Fibroblast of skin of right biceps (primary cell): ENCODE measurements at regions not wholly inside any gene's neighbourhood (a gene's known extent, or its start where the extent isn't known, plus 50 kb on each side); places are given as distances from the start of the nearest gene placed in this dataset.
"Not testable (repeated sequence)": the region's sequence is repeated elsewhere in the genome, so short reads cannot be mapped to it uniquely, and the experiment has no call there.

Experiments used
- DNase-seq: peaks from one replicate; pipeline ENCODE4 v3.0.0-alpha.2; 2013

GRCh38 chr9:42239445-42240260, 56.2 kb downstream of the SPATA31A6 start:
- not testable (repeated sequence) for DNase-seq

GRCh38 chr9:42240261-42240579, 56.8 kb downstream of the SPATA31A6 start:
- peak; percentile 22 for DNase-seq

- not testable (repeated sequence) for DNase-seq
Observed at GRCh38 chr9:42243211-42243610, 59.8 kb downstream of the SPATA31A6 start.

GRCh38 chr9:42243822-42244221, 60.4 kb downstream of the SPATA31A6 start:
- DNase-seq: not testable (repeated sequence)

GRCh38 chr9:42268729-42269128, 85.3 kb downstream of the SPATA31A6 start:
- DNase-seq: not testable (repeated sequence)

- not testable (repeated sequence) for DNase-seq
Observed at GRCh38 chr9:42269171-42269570, 85.7 kb downstream of the SPATA31A6 start.

GRCh38 chr9:42273191-42273590, 89.7 kb downstream of the SPATA31A6 start:
- not testable (repeated sequence) for DNase-seq

- DNase-seq: no peak
Observed at GRCh38 chr9:42275141-42275540, 91.7 kb downstream of the SPATA31A6 start.

- DNase-seq: not testable (repeated sequence)
Observed at GRCh38 chr9:42282531-42283178, 99.2 kb downstream of the SPATA31A6 start.

- not testable (repeated sequence) for DNase-seq
Observed at GRCh38 chr9:42283179-42283543, 99.7 kb downstream of the SPATA31A6 start.

- not testable (repeated sequence) for DNase-seq
Observed at GRCh38 chr9:42286145-42286845, 102.8 kb downstream of the SPATA31A6 start.

GRCh38 chr9:42288002-42288864, 104.8 kb downstream of the SPATA31A6 start:
- DNase-seq: not testable (repeated sequence)

GRCh38 chr9:42288865-42289229, 105.4 kb downstream of the SPATA31A6 start:
- DNase-seq: not testable (repeated sequence)

GRCh38 chr9:42300124-42300523, 116.7 kb downstream of the SPATA31A6 start:
- not testable (repeated sequence) for DNase-seq

- not testable (repeated sequence) for DNase-seq
Observed at GRCh38 chr9:42306625-42307024, 123.2 kb downstream of the SPATA31A6 start.

- not testable (repeated sequence) for DNase-seq
Observed at GRCh38 chr9:42307449-42307848, 124.0 kb downstream of the SPATA31A6 start.

- DNase-seq: not testable (repeated sequence)
Observed at GRCh38 chr9:42310972-42311371, 127.5 kb downstream of the SPATA31A6 start.

- not testable (repeated sequence) for DNase-seq
Observed at GRCh38 chr9:42316026-42316425, 132.6 kb downstream of the SPATA31A6 start.

GRCh38 chr9:42317677-42318076, 134.2 kb downstream of the SPATA31A6 start:
- DNase-seq: not testable (repeated sequence)

- DNase-seq: not testable (repeated sequence)
Observed at GRCh38 chr9:42323084-42323809, 139.8 kb downstream of the SPATA31A6 start.

- not testable (repeated sequence) for DNase-seq
Observed at GRCh38 chr9:42325142-42325541, 141.7 kb downstream of the SPATA31A6 start.

GRCh38 chr9:42325561-42325960, 142.1 kb downstream of the SPATA31A6 start:
- DNase-seq: not testable (repeated sequence)
